ENCODE measurements at regions not wholly inside any gene's neighbourhood (a gene's known extent, or its start where the extent isn't known, plus 50 kb on each side); places are given as distances from the start of the nearest gene placed in this dataset.

- Histone ChIP-seq H3K27me3 (ENCODE audit: control insufficient read depth, insufficient read depth, low read length) (no peaks in the 10 kb centered on the region), H3K4me3 (replicated peaks in 1 of 4; ENCODE audit: control extremely low read depth in 1 of 4, insufficient read depth in 1 of 4, low read depth in 3 of 4, low read length in 4 of 4) (no peak overlapping the region), H3K79me2 (ENCODE audit: control insufficient read depth, insufficient read depth, low read length) (no peaks in the 10 kb centered on the region), H3K9me3 (ENCODE audit: control insufficient read depth, insufficient read depth, low read depth, low read length) (no peaks in the 10 kb centered on the region), H2AFZ (ENCODE audit: low read length) (peak overlapping the region; percentile 9), H3K4me1 (ENCODE audit: control insufficient read depth, extremely low read depth, insufficient read depth, low read length) (peaks cover 2% of the 10 kb centered on the region), H4K20me1 (ENCODE audit: control insufficient read depth, extremely low read depth, insufficient read depth, low read length) (no peaks in the 10 kb centered on the region), H3K4me2 (ENCODE audit: extremely low read depth, insufficient read depth, low read length) (no peak overlapping the region), H3K36me3 (ENCODE audit: control insufficient read depth, insufficient read depth, low read length) (no peaks in the 10 kb centered on the region), H3K9ac (ENCODE audit: insufficient read depth, low read length) (no peak overlapping the region), H3K27ac (ENCODE audit: insufficient read depth, low read length) (no peak overlapping the region)
- TF ChIP-seq EZH2 (IDR thresholded peaks at IDR 0.05; ENCODE audit: low read length, missing control alignments): no peak
- TF ChIP-seq, protein P1, sequence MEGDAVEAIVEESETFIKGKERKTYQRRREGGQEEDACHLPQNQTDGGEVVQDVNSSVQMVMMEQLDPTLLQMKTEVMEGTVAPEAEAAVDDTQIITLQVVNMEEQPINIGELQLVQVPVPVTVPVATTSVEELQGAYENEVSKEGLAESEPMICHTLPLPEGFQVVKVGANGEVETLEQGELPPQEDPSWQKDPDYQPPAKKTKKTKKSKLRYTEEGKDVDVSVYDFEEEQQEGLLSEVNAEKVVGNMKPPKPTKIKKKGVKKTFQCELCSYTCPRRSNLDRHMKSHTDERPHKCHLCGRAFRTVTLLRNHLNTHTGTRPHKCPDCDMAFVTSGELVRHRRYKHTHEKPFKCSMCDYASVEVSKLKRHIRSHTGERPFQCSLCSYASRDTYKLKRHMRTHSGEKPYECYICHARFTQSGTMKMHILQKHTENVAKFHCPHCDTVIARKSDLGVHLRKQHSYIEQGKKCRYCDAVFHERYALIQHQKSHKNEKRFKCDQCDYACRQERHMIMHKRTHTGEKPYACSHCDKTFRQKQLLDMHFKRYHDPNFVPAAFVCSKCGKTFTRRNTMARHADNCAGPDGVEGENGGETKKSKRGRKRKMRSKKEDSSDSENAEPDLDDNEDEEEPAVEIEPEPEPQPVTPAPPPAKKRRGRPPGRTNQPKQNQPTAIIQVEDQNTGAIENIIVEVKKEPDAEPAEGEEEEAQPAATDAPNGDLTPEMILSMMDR (conservative IDR thresholded peaks at IDR 0.05 in 1 of 2, IDR thresholded peaks at IDR 0.05 in 1 of 2; ENCODE audit: low read depth in 1 of 2, low read length in 2 of 2): peak; percentile 54 to 58
- DNase-seq (ENCODE audit: low read depth in 2 of 2): peak; percentile 19 to 55
Observed at GRCh38 chr18:29191263-29191662, 1014.3 kb upstream of the CDH2 start.

DNA sequence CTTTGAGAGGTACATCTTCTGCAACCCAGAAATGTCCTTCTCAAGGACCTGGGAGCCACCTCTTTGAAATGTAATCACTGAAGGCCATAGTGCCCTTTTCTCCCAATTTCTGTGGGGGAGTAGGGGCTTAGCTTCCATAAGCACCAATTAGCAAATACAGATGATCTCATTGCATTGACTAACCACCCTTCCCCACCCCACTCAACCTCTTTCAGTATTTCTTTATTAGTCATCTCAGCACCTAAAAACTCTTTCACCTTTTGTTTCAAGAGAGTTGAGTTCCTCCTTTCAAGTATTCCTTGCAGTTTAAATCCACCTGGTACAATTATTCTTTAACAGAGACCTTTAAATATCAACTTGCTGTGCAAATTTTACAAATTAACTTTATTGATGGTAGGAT is 1011.8 kb upstream of the CDH2 start:
- peak in 1 of 2 donors; percentile 55 for DNase-seq (ENCODE audit: low read depth in 2 of 2)
- Histone ChIP-seq H3K4me1 (ENCODE audit: control insufficient read depth, extremely low read depth, insufficient read depth, low read length) (peaks cover 2% of the 10 kb centered on the region), H2AFZ (ENCODE audit: low read length) (no peak overlapping the region), H3K9ac (ENCODE audit: insufficient read depth, low read length) (no peak overlapping the region), H3K79me2 (ENCODE audit: control insufficient read depth, insufficient read depth, low read length) (no peaks in the 10 kb centered on the region), H3K36me3 (ENCODE audit: control insufficient read depth, insufficient read depth, low read length) (no peaks in the 10 kb centered on the region), H3K4me2 (ENCODE audit: extremely low read depth, insufficient read depth, low read length) (no peak overlapping the region), H3K27me3 (ENCODE audit: control insufficient read depth, insufficient read depth, low read length) (no peaks in the 10 kb centered on the region), H4K20me1 (ENCODE audit: control insufficient read depth, extremely low read depth, insufficient read depth, low read length) (no peaks in the 10 kb centered on the region), H3K4me3 (replicated peaks in 1 of 4; ENCODE audit: control extremely low read depth in 1 of 4, insufficient read depth in 1 of 4, low read depth in 3 of 4, low read length in 4 of 4) (no peak overlapping the region), H3K9me3 (ENCODE audit: control insufficient read depth, insufficient read depth, low read depth, low read length) (no peaks in the 10 kb centered on the region), H3K27ac (ENCODE audit: insufficient read depth, low read length) (no peak overlapping the region)
- no peak for TF ChIP-seq EZH2 (IDR thresholded peaks at IDR 0.05; ENCODE audit: low read length, missing control alignments)
- TF ChIP-seq, protein P1 (conservative IDR thresholded peaks at IDR 0.05 in 1 of 2, IDR thresholded peaks at IDR 0.05 in 1 of 2; ENCODE audit: low read depth in 1 of 2, low read length in 2 of 2): no peak

DNA sequence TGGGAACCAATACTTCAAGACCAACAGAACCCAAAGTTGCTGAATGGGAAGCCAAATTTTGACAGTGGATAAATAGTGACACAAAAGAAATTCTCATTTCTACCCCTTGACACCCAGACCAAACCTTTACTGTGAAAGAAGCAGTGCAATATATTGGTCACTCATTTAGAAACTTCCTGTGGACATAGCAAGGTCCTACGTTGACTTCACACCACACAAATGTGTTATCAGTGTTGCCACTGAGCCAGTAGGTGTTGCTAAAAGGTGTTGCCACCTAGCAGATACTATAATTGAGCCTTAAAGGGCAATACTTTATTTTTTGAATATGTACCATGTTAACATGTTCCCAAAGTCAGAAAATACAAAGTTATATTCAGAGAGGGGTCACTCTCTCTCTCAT is 1008.9 kb upstream of the CDH2 start:
- H3K27ac ChIP-seq (ENCODE audit: insufficient read depth, low read length): no peak overlapping the region
- H3K9me3 ChIP-seq (ENCODE audit: control insufficient read depth, insufficient read depth, low read depth, low read length): no peaks in the 10 kb centered on the region
- H3K36me3 ChIP-seq (ENCODE audit: control insufficient read depth, insufficient read depth, low read length): no peaks in the 10 kb centered on the region
- no peaks in the 10 kb centered on the region for H3K79me2 ChIP-seq (ENCODE audit: control insufficient read depth, insufficient read depth, low read length)
- no peaks in the 10 kb centered on the region for H4K20me1 ChIP-seq (ENCODE audit: control insufficient read depth, extremely low read depth, insufficient read depth, low read length)
- H3K9ac ChIP-seq (ENCODE audit: insufficient read depth, low read length): no peak overlapping the region
- no peak for TF ChIP-seq EZH2 (IDR thresholded peaks at IDR 0.05; ENCODE audit: low read length, missing control alignments)
- peaks cover 9% of the 10 kb centered on the region for H3K4me1 ChIP-seq (ENCODE audit: control insufficient read depth, extremely low read depth, insufficient read depth, low read length)
- DNase-seq (ENCODE audit: low read depth in 2 of 2): no peak
- H3K4me3 ChIP-seq (replicated peaks in 1 of 4; ENCODE audit: control extremely low read depth in 1 of 4, insufficient read depth in 1 of 4, low read depth in 3 of 4, low read length in 4 of 4): no peak overlapping the region
- no peak overlapping the region for H3K4me2 ChIP-seq (ENCODE audit: extremely low read depth, insufficient read depth, low read length)
- H2AFZ ChIP-seq (ENCODE audit: low read length): no peak overlapping the region
- no peaks in the 10 kb centered on the region for H3K27me3 ChIP-seq (ENCODE audit: control insufficient read depth, insufficient read depth, low read length)

Measured in fibroblast of lung (primary cell).